Dedifferentiated amniotic fluid mesenchymal stem cell (primary cell): ENCODE measurements at regions not wholly inside any gene's neighbourhood (a gene's known extent, or its start where the extent isn't known, plus 50 kb on each side); places are given as distances from the start of the nearest gene placed in this dataset.
A peak's percentile ranks its signal among the peaks of the same experiment; 100 is the strongest.

Experiments used
- DNase-seq: peaks from one replicate; pipeline ENCODE4 v3.0.0-alpha.2; 2016; ENCODE audit errors: extremely low spot score

DNA sequence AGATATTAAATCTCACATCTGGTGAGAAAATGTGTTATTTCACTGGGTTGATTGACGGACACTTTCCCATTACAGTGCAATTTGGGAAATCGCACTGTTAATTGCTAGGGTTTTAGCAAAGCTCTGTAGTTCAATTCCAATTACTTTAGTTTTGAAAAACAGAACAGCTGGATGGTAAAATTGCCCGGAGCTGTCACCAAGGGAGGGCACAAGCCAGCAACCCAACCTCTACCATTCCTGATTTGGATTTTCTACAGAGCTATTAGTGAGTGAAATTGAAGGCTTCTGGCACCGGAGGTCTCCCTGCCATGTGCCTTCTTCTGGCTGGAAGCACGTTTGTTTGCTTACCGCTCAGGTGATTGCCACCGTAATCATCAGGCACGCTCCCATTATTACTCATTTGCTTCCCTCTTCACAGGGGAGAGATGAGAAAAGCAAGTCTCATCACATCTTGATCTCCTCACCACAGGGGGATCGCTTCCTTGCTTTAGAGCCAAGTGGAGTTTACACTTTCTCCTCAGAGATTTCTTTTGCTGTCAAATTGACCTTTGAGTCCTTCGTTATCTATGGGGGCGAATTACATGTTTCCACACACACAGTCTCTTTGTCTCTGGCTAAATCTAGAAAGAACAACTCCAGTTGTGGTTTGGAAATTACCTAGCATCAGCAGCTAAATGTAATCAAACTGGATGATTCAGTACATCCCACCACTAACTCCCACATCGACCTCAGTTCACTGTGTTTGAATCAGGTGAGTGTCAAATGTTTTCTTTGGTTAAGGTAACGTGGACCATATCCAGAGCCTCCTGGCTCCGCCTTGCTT, 421.7 kb upstream of the GOLIM4 start:
- DNase-seq: no peak

DNA sequence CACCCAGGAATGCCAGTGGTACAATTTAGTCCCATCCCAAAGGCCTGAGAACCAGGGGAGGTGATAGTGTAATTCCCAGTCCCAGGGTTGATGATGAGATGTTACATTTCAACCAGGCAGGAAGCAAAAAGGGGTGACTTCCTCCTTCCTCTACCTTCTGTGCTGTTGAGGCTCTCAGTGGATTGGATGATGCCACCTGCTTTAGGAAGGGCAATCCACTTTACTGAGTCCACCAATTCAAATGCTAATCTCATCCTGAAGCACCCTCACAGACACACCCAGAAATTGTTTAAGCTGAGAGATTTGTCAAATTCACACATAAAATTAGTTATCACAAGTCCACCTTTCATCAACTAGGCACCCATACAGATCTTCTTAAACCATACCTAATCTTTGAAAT, 418.5 kb upstream of the GOLIM4 start:
- DNase-seq: no peak

DNA sequence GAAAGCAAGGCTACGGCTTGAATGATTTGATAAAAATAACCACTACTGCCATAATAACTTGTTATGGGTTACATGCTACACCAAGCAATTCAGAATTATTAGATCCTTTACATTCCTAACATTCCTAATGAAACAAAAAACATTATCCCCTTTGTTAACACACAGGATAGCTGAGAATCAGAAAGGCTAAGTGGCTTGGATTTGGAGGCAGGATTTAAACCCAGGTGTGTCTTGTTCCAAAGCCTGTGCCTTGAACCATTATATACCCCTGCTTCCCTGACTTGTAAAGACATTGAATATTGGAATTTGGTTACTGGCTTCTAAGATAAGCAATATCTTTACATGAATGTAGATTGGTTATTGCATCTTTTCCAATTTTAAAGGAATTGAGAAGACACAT, 417.1 kb upstream of the GOLIM4 start:
- DNase-seq: no peak

DNA sequence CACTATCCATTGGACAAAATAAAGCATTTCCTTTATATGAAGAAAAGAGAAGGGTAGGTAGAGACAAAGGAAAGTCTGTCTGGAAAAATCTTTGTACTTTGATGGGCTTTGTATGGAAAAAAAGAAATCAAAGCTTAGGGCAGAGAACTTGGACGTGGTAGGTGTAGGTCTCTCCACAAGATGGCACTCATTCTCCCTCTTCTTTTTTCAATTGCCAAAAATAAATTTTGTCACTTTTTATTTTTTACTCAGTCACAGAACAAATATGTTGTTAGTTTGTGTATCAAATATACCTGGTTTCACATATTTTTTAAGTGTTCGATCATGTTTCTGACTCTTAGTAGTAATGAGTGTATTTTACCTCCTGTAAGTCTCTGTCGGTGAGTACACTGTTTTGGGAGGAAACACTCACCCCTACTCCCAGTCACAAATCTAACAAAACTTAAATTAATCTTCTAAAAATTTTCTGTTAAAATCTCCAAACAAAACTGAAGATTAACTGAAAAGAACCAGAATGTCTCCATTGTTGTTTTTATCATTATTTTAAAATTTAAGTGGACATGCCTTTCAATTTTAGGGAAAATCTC, 415.8 kb upstream of the GOLIM4 start:
- peak; percentile 49 for DNase-seq

DNA sequence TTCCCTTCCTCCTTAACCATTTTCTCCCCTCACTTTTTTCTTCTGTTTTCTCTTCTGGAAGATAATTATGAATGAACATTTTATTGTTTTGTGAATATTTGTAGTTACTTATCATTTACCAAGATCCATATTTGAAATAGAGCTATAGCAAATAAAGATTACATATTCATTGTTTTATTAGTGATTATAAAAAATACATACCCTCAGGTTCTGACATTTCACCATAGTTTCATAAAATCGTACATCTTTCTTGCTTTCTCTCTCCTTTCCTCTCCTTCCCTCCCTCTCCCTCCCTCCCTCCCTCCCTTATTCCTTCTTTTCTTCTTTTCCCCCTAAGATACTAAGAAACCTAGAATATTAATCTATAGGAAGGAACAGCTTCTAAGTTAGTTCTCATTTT, 410.9 kb upstream of the GOLIM4 start:
- no peak for DNase-seq

DNA sequence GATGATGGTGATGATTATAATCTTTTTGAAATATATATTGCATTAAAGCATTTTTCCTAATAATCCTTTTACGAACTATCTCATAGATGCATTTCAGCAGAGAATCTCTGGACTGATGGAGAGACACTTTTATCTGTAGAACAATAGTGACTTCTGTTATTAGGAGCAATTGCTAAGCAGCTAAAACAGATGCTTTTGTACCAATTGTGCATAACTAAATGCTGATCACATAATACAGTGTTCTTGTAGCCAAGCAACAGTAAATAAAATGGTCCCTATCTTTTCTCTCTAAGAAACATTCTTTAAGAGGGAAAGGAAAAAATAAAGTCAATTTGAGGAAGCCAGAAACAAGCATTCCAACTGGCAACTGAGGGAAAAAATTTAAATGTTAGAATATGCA, 405.8 kb upstream of the GOLIM4 start:
- DNase-seq: no peak

DNA sequence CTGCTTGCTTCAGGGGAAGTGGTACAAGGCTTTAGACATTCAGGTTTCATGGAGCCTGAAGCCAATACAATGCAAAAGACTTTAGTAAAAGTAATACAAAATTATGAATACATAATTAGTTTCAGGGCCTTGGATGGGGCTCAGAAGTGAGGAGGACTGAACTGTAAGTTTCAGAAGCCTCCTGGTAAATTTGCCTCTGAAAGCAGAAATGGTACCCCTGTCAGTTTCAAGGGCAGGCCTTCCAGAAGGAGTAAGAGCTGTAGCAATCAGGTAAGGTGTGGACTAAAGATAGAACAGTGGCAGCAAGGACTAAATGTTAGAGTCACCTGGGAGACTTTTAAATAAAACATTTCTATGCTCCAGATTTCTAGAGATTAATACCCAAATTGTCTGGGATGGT, 402.5 kb upstream of the GOLIM4 start:
- no peak for DNase-seq

DNA sequence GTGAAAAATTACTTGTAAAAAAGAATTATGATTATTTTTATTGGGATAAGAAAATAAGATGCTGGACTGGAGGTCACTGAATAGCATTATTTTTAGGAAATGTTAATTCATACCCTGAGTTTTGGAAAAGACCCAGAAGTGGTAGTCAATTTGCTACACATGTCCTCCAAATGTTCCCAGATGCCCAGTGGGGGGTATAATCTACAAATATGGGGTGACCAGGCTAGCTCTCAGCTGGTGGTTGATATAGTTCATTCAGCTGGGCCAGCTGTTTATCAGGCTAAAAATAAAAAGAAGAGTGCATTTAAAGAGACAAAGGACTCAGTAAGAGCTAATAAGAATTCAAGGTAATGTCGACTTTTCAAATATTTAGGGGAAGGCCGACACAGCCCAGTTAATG, 402.0 kb upstream of the GOLIM4 start:
- no peak for DNase-seq

DNA sequence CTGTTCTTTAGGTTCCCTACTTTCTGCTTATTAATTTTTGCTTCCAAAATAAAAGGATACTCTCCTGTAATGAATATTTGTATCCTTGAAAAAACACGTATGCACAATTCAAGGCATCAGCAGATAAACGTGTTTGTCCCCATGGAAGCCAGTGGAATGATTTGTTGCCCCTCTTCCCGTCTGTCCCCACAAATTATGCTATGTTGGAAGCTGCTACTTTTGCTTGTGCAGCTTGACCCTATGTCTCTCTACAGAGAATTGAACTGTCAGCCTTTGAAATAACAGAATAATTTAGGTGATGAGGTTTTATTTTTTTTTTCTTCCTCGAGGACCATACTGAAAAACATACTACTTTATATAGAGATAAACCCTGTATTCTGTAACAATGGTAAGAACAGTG, 401.5 kb upstream of the GOLIM4 start:
- DNase-seq: no peak

DNA sequence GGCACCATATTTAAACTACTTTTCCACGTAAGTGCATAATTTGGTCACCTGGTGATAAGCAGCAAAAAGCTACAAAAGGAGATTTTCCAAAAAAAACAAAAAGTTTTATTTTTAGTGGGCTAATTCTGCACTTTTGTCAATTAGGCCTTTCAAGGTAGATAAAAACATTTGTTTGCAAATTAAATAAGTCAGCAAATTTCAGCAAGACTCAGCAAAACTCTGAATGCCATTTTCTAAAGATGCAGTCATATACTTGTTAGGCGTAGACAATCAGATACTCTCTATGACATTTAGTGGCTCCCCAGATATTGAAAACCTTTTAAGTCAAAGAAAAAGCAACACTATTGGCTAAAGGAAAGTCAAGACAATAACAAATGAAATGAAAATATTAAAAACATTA, 400.2 kb upstream of the GOLIM4 start:
- DNase-seq: no peak

DNA sequence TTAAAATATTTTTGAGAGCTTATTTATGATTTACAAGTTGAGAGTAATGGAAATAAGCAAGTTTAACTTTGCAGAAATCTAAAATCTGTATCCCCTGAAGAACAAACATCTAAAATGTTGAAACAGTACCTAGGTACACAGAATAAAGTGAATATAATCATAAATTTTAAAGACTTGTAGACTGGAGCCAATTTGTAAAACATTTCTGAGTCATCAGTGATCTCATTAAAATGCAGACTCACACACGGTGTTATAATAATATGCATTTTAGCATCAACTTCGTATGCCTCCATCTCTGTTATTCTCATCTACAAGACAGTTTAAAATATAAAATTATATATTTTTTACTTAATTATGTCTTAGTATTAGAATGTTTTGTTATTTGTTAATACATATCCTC, 399.5 kb upstream of the GOLIM4 start:
- DNase-seq: no peak

DNA sequence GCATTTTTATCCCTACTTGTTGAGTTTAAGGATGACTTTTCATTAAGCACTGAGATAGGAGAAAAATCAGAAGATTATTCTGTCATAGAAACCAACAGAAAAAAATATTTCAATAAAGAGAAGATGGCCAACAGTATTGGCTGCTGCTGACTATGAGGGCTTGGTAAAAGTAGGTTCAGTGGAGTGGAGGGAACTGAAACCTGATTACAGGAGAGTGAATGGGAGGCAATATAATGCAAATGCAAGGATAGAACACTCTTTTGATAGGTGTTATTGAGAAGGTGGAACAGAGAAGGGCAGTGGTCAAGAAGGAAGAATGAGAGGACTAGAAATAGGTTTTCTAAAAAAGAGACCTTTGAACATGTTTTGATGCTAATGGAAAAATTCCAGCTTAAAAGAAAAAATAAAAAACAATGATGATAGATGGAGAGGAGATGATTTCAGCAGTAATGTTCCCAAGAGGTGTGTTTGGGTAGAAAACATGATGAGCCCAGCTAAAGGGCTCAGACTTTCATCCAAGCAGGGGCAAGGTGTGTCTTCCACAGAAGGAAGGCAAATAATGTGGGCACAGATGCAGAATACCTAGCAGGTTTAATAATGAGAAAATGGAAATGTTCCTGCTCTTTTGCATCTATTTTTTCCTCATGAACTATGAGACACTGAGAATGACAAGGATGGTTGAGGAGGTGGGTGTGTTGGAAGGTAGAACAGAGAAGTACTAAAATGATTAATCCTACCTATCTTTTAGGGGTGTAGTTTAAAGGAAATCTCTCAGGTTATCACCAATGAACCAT, 397.9 kb upstream of the GOLIM4 start:
- DNase-seq: no peak

DNA sequence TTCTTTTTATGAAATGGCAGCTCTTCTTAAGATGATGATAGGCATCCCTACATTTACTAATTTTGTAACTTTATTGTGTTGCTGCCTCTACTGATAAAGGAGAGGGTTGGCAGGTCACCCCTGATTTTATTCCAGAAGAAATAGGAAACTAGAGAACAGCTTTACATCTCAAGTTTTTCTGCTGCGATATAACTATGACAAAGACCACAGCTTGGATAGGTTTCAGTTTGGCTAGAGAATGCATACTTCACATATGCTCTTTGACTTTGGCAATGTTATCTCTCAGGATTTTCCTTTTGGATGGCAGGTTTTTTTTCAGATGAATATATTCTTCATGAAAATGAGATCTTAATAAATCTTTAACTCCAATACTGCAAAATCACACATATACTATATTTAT, 395.3 kb upstream of the GOLIM4 start:
- DNase-seq: no peak

DNA sequence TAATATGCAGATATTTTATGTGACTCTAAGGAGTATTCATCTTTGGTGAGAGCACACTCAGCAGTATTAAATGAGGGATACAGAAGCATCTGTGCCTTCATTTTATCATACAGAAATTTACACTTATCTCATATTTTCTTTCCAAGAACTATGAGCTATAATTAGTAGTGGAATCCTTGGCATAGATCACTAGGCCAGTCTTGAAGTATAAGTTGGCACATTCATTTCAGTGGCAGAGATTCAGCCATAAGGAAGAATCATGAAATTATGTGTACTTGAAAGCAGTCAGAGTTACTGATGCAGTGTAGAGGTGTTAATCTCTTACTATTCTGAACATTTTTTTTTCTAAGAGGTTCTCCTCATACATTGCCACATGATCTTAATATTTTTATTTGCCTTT, 393.6 kb upstream of the GOLIM4 start:
- DNase-seq: no peak

DNA sequence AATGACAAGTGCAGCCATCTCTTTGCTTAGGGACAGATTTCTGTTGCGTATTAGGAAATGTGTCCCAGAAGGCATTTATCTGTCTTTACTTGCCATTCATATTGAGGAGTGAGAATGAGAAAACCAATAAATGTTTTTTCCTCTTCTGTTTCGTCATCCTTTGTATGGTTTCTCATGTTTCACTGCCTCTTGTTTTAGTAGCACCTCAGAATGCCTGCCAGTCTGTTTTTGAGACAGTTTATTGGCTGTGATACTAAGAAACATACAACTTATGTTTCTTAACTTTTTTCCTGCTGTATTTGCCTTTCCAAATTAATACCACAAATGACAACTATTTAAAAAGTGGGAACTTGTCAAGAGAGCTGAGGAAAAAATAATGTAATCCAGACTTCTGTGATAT, 390.2 kb upstream of the GOLIM4 start:
- no peak for DNase-seq

DNA sequence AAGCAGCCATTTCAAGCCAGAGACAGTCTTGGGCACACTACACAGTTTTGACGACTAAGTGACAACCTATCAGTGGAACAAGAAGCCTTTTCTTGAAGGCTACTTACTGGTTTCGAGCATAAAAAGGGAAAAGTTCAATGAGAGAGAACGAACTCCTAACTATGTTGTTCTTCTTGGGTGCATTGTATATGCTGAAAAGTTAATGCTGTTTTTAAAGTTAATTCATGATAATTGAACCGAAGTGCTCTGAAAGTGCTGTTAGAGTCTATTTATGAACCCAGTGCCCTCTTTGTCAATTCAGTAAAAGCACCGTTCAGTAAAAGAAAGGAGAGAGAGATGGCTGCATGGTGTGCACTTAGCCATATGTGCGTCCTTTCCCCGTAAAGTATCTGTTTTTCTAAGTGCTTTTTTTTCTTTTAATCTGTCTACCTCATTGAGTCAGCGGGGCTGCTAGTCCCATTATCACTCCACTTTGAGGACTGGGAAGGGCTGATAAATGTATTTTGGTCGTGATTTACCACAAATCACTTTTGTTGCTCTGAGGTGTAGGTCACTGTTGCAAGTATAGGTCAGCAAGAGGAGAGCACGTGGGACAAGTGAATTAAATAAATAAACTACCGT, 380.7 kb upstream of the GOLIM4 start:
- DNase-seq: no peak

DNA sequence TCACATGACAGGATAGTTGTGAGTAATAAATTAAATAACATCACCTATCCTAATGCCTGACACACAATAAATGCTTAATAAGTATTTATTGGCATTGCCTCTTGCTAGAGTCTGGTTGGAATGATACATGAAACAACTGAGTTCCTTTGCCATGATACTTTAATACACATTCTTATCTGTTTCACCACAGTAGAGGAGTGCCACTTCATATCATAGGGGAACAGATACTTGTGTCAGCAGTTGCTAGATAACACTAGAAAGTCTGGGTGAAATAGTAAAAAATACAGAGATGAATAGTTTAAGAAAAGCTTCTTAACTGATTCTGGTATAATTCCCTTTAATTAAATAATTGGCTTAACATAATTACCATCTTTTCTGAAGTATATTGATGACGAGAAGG, 380.0 kb upstream of the GOLIM4 start:
- no peak for DNase-seq

DNA sequence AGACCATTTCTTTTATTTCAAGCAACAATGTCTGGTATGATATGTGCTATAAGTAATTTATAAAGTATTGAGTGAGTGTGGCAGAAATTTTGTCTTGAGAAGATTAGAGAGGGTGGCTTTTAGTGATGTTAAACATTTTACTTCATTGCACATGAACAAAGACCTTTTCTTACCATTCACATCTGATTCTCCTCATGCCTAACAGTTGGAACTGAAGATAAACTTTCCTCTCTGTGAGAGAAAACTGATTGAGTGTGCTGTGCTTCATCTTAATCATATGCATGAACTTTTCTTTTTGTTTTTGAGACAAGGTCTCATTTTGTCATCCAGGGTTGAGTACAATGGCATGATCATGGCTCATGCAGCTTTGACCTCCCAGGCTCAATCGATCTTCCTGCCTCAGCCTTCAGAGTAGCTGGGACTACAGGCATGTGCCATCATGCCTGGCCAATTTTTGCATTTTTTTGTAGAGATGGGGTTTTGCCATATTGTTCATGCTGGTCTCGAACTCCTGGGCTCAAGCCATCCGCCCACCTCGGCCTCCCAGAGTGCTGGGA, 377.7 kb upstream of the GOLIM4 start:
- no peak for DNase-seq

DNA sequence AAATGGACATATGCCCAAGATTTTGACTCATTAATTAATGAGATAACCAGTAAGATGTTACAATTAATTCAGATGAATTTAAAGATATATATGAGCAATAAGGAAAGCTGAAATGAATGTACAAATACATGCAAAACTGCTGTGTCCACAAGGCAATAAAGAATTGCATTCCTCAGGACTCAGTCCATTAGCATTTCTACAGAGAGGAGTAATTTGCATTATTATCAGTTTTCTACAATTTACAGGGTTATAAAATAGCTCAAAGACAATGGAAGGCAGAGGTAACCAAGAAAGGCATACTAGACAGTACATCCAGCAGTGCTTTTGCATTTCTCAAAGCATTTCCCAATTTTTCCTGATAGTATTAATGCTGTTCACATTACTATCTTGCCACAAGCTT, 377.1 kb upstream of the GOLIM4 start:
- DNase-seq: no peak

DNA sequence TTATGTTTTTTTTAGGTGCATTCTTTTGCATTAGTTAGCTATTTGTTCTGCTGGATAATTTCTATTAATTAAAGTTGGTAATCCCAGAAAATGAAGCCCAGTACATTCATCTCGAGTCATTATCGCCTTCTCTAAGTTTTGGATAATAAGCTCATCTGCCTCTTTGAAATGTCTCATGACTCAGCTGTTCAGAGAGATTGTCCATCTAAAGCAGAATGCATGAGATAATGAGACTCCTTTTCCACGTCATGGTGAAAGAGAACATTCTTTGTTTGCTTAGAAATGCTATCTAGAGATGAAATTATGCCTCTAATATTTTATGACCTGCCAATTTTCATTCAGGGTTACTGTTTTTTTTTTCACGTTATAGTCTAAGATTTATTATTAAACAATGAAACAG, 374.7 kb upstream of the GOLIM4 start:
- no peak for DNase-seq

DNA sequence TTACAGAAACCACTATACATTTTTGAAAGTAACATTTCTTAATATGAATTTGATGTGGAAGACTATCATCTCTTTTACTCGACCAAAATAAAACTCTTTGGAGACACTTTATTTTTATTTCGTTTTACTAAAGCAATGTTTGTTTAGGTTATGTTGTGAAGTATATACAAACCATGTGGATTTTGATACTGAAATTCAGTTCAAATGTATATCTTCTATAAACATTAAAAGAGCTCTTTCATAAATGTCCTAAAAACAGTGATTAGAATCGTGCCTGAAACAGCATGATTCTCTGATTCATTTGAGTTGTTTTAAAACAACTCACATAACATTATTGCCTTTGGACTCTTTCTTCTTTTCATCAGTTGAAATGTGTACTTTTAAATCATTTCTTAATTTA, 373.7 kb upstream of the GOLIM4 start:
- no peak for DNase-seq

DNA sequence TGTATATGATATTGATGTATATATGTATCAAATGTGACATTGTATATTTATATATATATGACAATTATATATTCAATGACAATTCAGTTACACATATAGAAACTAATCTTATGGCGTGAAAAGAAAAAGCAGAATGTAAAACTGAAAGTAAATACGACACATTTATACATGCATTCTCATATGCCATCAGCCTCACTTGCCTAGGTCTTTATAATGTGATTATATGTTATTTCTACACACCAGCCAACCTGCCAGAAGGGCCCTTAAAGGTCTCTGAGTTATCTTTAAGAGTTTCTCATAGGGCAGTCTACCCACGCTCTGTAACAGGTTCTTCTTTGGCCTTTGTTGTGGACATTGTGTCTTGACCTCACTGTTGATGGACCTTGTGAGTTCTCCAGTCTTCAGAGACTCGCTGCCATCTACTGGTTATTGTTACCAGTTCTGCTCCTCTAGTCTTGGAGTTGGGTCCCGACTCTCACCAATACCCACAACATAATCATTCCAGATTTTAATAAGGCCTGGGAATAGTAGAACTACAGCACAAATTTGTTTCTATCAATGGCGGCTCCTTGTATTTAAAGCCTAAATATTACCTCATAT, 371.5 kb upstream of the GOLIM4 start:
- DNase-seq: peak; percentile 56
